MCF 10A (cell line): ENCODE measurements at regions not wholly inside any gene's neighbourhood (a gene's known extent, or its start where the extent isn't known, plus 50 kb on each side); places are given as distances from the start of the nearest gene placed in this dataset.

Experiments used
- BruUV-seq: library from RNA; stranded (reverse); fragments of 400-500 nt; replicated peaks from 2 replicates; lab custom pipeline; 2021; lab: Mats Ljungman, UMichigan
- CTCF ChIA-PET: fragments of 300-600 bp; sonication (Branson Sonifier 250); formaldehyde crosslinking; extraction: SDS; loops from one replicate; lab custom pipeline; 2021; ENCODE audit warnings: antibody characterized with exemption, inconsistent platforms; lab: Yijun Ruan, JAX
- POLR2A ChIA-PET: fragments of 300-600, 350-650 bp; sonication (Branson Sonifier 250); formaldehyde crosslinking; extraction: SDS; loops from one replicate; lab custom pipeline; 2020; ENCODE audit warnings: antibody characterized with exemption, inconsistent platforms; lab: Yijun Ruan, JAX
- DNase-seq: peaks from one replicate; pipeline ENCODE4 v3.0.0-alpha.2; 2018; ENCODE audit not compliant: unreplicated experiment
- H3K27ac Mint-ChIP-seq: one replicate; pipeline ENCODE4 v1.8.0; 2022; ENCODE audit warnings: mild to moderate bottlenecking, low read depth, mixed read lengths; ENCODE audit not compliant: unreplicated experiment
- H3K27me3 Mint-ChIP-seq: one replicate; pipeline ENCODE4 v1.8.0; 2022; ENCODE audit warnings: mixed read lengths; ENCODE audit not compliant: insufficient read depth, unreplicated experiment
- H3K36me3 Mint-ChIP-seq: one replicate; pipeline ENCODE4 v1.8.0; 2022; ENCODE audit warnings: mild to moderate bottlenecking, moderate library complexity, mixed read lengths; ENCODE audit not compliant: insufficient read depth, unreplicated experiment
- H3K4me1 Mint-ChIP-seq: one replicate; pipeline ENCODE4 v1.8.0; 2022; ENCODE audit warnings: mixed read lengths; ENCODE audit not compliant: insufficient read depth, unreplicated experiment
- H3K4me3 Mint-ChIP-seq: one replicate; pipeline ENCODE4 v1.8.0; 2022; ENCODE audit warnings: mild to moderate bottlenecking, moderate library complexity, mixed read lengths; ENCODE audit not compliant: unreplicated experiment
- H3K9me3 Mint-ChIP-seq: one replicate; pipeline ENCODE4 v1.8.0; 2022; ENCODE audit warnings: mixed read lengths; ENCODE audit not compliant: unreplicated experiment
- intact Hi-C: fragments of 100-400 bp; cut with micrococcal nuclease; formaldehyde crosslinking; loops from 2 replicates; pipeline ENCODE4 v1.14.1; 2022
- TF ChIP-seq, protein P1 (sequence below): fragments of 200-600 bp; IDR thresholded peaks from one replicate; pipeline ENCODE4 v1.8.0; 2022; ENCODE audit warnings: antibody characterized with exemption, mild to moderate bottlenecking; ENCODE audit not compliant: unreplicated experiment

DNA sequence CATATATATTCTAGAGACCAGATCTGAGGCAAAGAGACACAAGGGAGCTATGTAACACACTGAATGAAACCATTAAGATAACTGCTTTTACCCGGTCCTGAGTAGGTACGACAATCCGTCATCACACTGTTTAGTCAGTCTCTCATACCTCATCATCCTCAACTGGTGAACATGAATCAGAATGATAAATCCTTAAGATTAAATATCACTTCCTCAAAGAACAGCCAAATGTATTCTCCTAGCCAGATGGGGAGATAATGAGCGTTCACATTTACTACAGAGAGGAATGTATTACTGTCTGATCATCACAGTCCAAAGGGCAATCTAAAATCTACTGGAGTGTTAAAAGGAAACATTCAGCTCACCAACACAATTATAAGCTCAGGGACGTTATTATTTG, 319.4 kb upstream of the STAC start:
- no peaks in the 10 kb centered on the region for H3K9me3 Mint-ChIP-seq
- no peak for DNase-seq
- intact Hi-C loops, result no loop called here
- TF ChIP-seq, protein P1, sequence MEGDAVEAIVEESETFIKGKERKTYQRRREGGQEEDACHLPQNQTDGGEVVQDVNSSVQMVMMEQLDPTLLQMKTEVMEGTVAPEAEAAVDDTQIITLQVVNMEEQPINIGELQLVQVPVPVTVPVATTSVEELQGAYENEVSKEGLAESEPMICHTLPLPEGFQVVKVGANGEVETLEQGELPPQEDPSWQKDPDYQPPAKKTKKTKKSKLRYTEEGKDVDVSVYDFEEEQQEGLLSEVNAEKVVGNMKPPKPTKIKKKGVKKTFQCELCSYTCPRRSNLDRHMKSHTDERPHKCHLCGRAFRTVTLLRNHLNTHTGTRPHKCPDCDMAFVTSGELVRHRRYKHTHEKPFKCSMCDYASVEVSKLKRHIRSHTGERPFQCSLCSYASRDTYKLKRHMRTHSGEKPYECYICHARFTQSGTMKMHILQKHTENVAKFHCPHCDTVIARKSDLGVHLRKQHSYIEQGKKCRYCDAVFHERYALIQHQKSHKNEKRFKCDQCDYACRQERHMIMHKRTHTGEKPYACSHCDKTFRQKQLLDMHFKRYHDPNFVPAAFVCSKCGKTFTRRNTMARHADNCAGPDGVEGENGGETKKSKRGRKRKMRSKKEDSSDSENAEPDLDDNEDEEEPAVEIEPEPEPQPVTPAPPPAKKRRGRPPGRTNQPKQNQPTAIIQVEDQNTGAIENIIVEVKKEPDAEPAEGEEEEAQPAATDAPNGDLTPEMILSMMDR, result no peak
- no peak overlapping the region for H3K27ac Mint-ChIP-seq
- ChIA-PET POLR2A (no interaction called here), CTCF (no interaction called here)
- peaks cover 17% of the 10 kb centered on the region for H3K27me3 Mint-ChIP-seq
- H3K4me1 Mint-ChIP-seq, result no peaks in the 10 kb centered on the region
- no peak overlapping the region for H3K4me3 Mint-ChIP-seq
- no peaks in the 10 kb centered on the region for H3K36me3 Mint-ChIP-seq
- no TSS peak for BruUV-seq

- Mint-ChIP-seq H3K27me3 (peaks cover 18% of the 10 kb centered on the region), H3K4me3 (no peak overlapping the region), H3K9me3 (no peaks in the 10 kb centered on the region), H3K36me3 (no peaks in the 10 kb centered on the region), H3K27ac (no peak overlapping the region), H3K4me1 (no peaks in the 10 kb centered on the region)
- intact Hi-C loops, result no loop called here
- DNase-seq, result no peak
- TF ChIP-seq, protein P1, result no peak
- no TSS peak for BruUV-seq
- POLR2A ChIA-PET, result no interaction called here
- CTCF ChIA-PET, result interaction anchor here (0.6 kb wide), 1 partner anchor 664 kb away, joined by 4 read pairs; no protein-coding TSS in a partner anchor
These were observed 316.3 kb upstream of the STAC start for GRCh38 chr3:36063992-36064391.

- no TSS peak for BruUV-seq
- Mint-ChIP-seq H3K27ac (no peak overlapping the region), H3K9me3 (no peaks in the 10 kb centered on the region), H3K27me3 (peaks cover 20% of the 10 kb centered on the region), H3K36me3 (no peaks in the 10 kb centered on the region), H3K4me1 (no peaks in the 10 kb centered on the region), H3K4me3 (no peak overlapping the region)
- DNase-seq, result no peak
- intact Hi-C loops, result no loop called here
- ChIA-PET CTCF (no interaction called here), POLR2A (no interaction called here)
- TF ChIP-seq, protein P1, result no peak
These were observed 315.0 kb upstream of the STAC start for GRCh38 chr3:36065321-36065720.

DNA sequence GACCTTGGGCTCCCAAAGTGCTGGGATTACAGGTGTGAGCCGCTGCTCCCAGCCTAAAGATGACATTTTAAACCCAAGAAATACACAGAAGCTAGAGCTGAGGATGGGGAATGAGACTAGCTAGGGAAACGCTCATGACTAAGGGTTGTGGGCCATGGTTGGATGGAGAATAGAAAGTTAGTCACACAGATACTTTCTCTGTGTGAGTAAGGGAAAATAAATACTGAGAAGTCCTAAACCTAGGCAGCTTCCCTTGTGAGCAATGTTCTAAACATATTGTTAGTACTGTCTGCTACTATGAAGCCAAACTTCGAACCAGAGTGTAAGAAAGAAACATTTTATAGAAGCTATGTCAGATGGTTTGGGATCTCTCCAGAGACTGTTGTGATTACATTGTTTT, 304.8 kb upstream of the STAC start:
- Mint-ChIP-seq H3K36me3 (no peaks in the 10 kb centered on the region), H3K4me1 (no peaks in the 10 kb centered on the region), H3K27me3 (peaks cover 28% of the 10 kb centered on the region), H3K4me3 (no peak overlapping the region), H3K27ac (no peak overlapping the region), H3K9me3 (no peaks in the 10 kb centered on the region)
- TF ChIP-seq, protein P1, result no peak
- intact Hi-C loops, result no loop called here
- no peak for DNase-seq
- POLR2A ChIA-PET, result no interaction called here
- CTCF ChIA-PET, result interaction anchor here (0.6 to 0.7 kb wide), 2 partner anchors 55 to 454 kb away, joined by 3 to 5 read pairs; no protein-coding TSS in a partner anchor
- BruUV-seq, result no TSS peak
